ENCODE measurements at regions not wholly inside any gene's neighbourhood (a gene's known extent, or its start where the extent isn't known, plus 50 kb on each side); places are given as distances from the start of the nearest gene placed in this dataset.

GRCh38 chr1:199758626-199759255, 268.8 kb upstream of the NR5A2 start:
- TF ChIP-seq, protein P1, sequence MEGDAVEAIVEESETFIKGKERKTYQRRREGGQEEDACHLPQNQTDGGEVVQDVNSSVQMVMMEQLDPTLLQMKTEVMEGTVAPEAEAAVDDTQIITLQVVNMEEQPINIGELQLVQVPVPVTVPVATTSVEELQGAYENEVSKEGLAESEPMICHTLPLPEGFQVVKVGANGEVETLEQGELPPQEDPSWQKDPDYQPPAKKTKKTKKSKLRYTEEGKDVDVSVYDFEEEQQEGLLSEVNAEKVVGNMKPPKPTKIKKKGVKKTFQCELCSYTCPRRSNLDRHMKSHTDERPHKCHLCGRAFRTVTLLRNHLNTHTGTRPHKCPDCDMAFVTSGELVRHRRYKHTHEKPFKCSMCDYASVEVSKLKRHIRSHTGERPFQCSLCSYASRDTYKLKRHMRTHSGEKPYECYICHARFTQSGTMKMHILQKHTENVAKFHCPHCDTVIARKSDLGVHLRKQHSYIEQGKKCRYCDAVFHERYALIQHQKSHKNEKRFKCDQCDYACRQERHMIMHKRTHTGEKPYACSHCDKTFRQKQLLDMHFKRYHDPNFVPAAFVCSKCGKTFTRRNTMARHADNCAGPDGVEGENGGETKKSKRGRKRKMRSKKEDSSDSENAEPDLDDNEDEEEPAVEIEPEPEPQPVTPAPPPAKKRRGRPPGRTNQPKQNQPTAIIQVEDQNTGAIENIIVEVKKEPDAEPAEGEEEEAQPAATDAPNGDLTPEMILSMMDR (IDR thresholded peaks at IDR 0.05; ENCODE audit: low read depth, low read length) = no peak
- no peaks in the 10 kb centered on the region for H3K27me3 ChIP-seq (ENCODE audit: insufficient read depth, low read depth, severe bottlenecking)
- H3K4me3 ChIP-seq (ENCODE audit: low read depth, low read length) = no peak overlapping the region
- no peak for DNase-seq
- no peaks in the 10 kb centered on the region for H3K9me3 ChIP-seq (ENCODE audit: severe bottlenecking)
- no peak overlapping the region for H3K27ac ChIP-seq
- no peaks in the 10 kb centered on the region for H3K36me3 ChIP-seq

GRCh38 chr1:199759268-199759730, 268.2 kb upstream of the NR5A2 start:
- no peak overlapping the region for H3K27ac ChIP-seq
- no peaks in the 10 kb centered on the region for H3K9me3 ChIP-seq (ENCODE audit: severe bottlenecking)
- DNase-seq = no peak
- no peaks in the 10 kb centered on the region for H3K27me3 ChIP-seq (ENCODE audit: insufficient read depth, low read depth, severe bottlenecking)
- TF ChIP-seq, protein P1 (IDR thresholded peaks at IDR 0.05; ENCODE audit: low read depth, low read length) = no peak
- no peak overlapping the region for H3K4me3 ChIP-seq (ENCODE audit: low read depth, low read length)
- no peaks in the 10 kb centered on the region for H3K36me3 ChIP-seq

GRCh38 chr1:199762572-199762971, 264.9 kb upstream of the NR5A2 start:
- no peak overlapping the region for H3K27ac ChIP-seq
- no peak overlapping the region for H3K4me3 ChIP-seq (ENCODE audit: low read depth, low read length)
- peaks cover 6% of the 10 kb centered on the region for H3K9me3 ChIP-seq (ENCODE audit: severe bottlenecking)
- H3K36me3 ChIP-seq = no peaks in the 10 kb centered on the region
- TF ChIP-seq, protein P1 (IDR thresholded peaks at IDR 0.05; ENCODE audit: low read depth, low read length) = no peak
- H3K27me3 ChIP-seq (ENCODE audit: insufficient read depth, low read depth, severe bottlenecking) = no peaks in the 10 kb centered on the region
- no peak for DNase-seq

DNA sequence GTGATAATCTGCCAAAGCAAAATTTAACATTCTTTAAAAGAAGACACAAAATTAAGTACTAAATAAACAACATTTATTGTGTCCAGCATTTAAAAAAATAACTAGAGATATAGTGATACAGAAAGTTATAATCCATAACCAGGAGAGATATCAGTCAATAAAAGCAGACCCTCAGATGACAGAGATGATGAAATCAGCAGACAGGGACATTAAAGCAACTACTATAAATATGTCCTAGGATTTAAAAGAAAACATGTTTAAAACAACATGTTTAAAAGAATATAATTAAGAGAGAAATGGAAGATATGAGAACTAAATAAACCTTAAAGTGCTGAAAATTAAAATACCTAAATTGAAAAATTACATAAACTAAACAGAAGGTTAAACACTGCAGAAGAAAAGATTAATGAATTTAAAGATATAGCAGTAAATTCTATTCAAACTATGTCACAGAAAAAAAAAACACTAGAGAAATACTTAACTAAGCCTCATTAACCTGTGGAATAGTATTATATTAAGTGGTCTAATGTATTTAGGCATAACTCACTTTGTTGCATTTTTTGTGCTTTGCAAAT, 261.2 kb upstream of the NR5A2 start:
- no peak overlapping the region for H3K4me3 ChIP-seq (ENCODE audit: low read depth, low read length)
- H3K36me3 ChIP-seq = no peaks in the 10 kb centered on the region
- TF ChIP-seq, protein P1 (IDR thresholded peaks at IDR 0.05; ENCODE audit: low read depth, low read length) = no peak
- no peak overlapping the region for H3K27ac ChIP-seq
- peaks cover 6% of the 10 kb centered on the region for H3K9me3 ChIP-seq (ENCODE audit: severe bottlenecking)
- DNase-seq = no peak
- no peaks in the 10 kb centered on the region for H3K27me3 ChIP-seq (ENCODE audit: insufficient read depth, low read depth, severe bottlenecking)

DNA sequence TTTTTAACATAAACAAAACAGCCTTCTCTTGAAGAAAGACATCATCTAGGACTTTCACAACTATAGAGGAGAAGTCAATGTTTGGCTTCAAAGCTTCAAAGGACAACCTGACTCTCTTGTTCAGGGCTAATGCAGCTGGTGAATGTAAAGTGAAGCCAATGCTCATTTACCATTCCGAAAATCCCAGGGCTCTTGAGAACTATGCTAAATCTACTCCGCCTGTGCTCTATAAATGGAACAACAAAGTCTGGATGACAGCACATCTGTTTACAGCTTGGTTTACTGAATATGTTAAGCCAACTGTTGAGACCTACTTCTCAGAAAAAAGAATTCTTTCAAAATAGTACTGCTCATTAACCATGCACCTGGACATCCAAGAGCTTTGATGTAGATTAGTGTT, 259.8 kb upstream of the NR5A2 start:
- TF ChIP-seq, protein P1 (IDR thresholded peaks at IDR 0.05; ENCODE audit: low read depth, low read length) = no peak
- peaks cover 6% of the 10 kb centered on the region for H3K9me3 ChIP-seq (ENCODE audit: severe bottlenecking)
- H3K36me3 ChIP-seq = no peaks in the 10 kb centered on the region
- H3K27ac ChIP-seq = no peak overlapping the region
- no peaks in the 10 kb centered on the region for H3K27me3 ChIP-seq (ENCODE audit: insufficient read depth, low read depth, severe bottlenecking)
- DNase-seq = no peak
- H3K4me3 ChIP-seq (ENCODE audit: low read depth, low read length) = no peak overlapping the region
